GM12878 (cell line): ENCODE measurements at regions not wholly inside any gene's neighbourhood (a gene's known extent, or its start where the extent isn't known, plus 50 kb on each side); places are given as distances from the start of the nearest gene placed in this dataset.

Source experiments
- ATAC-seq: fragments of 200-7000 bp; cut with Tn5 transposase; 3 replicates; pipeline ENCODE4 v1.9.1; 2020; ENCODE audit warnings: mild to moderate bottlenecking, moderate library complexity
- BruUV-seq: library from RNA; stranded (reverse); fragments of 400-500 nt; replicated peaks from 2 replicates; lab custom pipeline; 2021; lab: Mats Ljungman, UMichigan
- CTCF ChIA-PET: fragments of 300-600 bp; sonication (Branson Sonifier 250); formaldehyde crosslinking; extraction: SDS; loops from one replicate; lab custom pipeline; 2021; ENCODE audit warnings: inconsistent platforms; lab: Yijun Ruan, JAX
- POLR2A ChIA-PET: fragments of 350-600 bp; formaldehyde crosslinking; extraction: SDS; loops from one replicate; lab custom pipeline; 2021; ENCODE audit warnings: inconsistent platforms; lab: Charles Lee
- RAD21 ChIA-PET: fragments of 300-600 bp; sonication (Branson Sonifier 250); formaldehyde crosslinking; loops from one replicate; lab custom pipeline; 2023; ENCODE audit warnings: antibody characterized with exemption; ENCODE audit not compliant: unreplicated experiment; lab: Charles Lee
- SMC1A ChIA-PET: fragments of 300-600 bp; sonication (Branson Sonifier 250); formaldehyde crosslinking; loops from one replicate; lab custom pipeline; 2023; ENCODE audit not compliant: unreplicated experiment, uncharacterized antibody; lab: Charles Lee
- DNase-seq: peaks from one replicate; pipeline ENCODE4 v3.0.0-alpha.2; 2011; ENCODE audit warnings: low read depth, low spot score
- FAIRE-seq: peaks from 3 replicates; lab custom pipeline; 2011; peaks lifted over from hg19 to GRCh38; lab: Jason Lieb, UNC
- H2AFZ ChIP-seq: 2 replicates; pipeline ENCODE4 v1.6.0; 2011; ENCODE audit warnings: low read depth, low read length, control low read depth; ENCODE audit not compliant: control insufficient read depth
- H3K27ac ChIP-seq: 2 replicates; pipeline ENCODE4 v1.5.1; 2011; ENCODE audit warnings: control low read depth; ENCODE audit not compliant: control insufficient read depth, insufficient read depth
- H3K27me3 ChIP-seq, 2 experiments: replicated peaks in 1 of 2; 2 replicates each; pipeline versions ENCODE4 v1.6.0 to v1.6.1; 2011; ENCODE audit warnings: low read length in 1 of 2; ENCODE audit not compliant: control insufficient read depth in 2 of 2, insufficient read depth in 2 of 2
- H3K36me3 ChIP-seq, 2 experiments: 2 replicates each; pipeline ENCODE4 v1.5.1; 2011; ENCODE audit warnings: low read length in 1 of 2; ENCODE audit not compliant: control insufficient read depth in 2 of 2, insufficient read depth in 2 of 2
- H3K4me1 ChIP-seq: 2 replicates; pipeline ENCODE4 v1.6.1; 2011; ENCODE audit warnings: mild to moderate bottlenecking, low read length, moderate library complexity, mixed read lengths; ENCODE audit not compliant: control insufficient read depth, insufficient read depth
- H3K4me2 ChIP-seq: 2 replicates; pipeline ENCODE4 v1.6.0; 2011; ENCODE audit warnings: control low read depth; ENCODE audit not compliant: control insufficient read depth, insufficient read depth
- H3K4me3 ChIP-seq: fragments of 200-600 bp; sonication (generic); 2 replicates; pipeline ENCODE4 v1.5.1; 2016
- H3K79me2 ChIP-seq: 2 replicates; pipeline ENCODE4 v1.6.0; 2011; ENCODE audit warnings: low read length; ENCODE audit not compliant: control insufficient read depth, insufficient read depth
- H3K9ac ChIP-seq: 2 replicates; pipeline ENCODE4 v1.8.0; 2011; ENCODE audit warnings: low read length, control low read depth, mixed read lengths; ENCODE audit not compliant: control insufficient read depth, insufficient read depth
- H3K9me3 ChIP-seq: replicated peaks from 3 replicates; pipeline ENCODE4 v1.5.1; 2011; ENCODE audit warnings: mild to moderate bottlenecking, low read length; ENCODE audit not compliant: control insufficient read depth, insufficient read depth
- H4K20me1 ChIP-seq: 2 replicates; pipeline ENCODE4 v1.6.0; 2011; ENCODE audit not compliant: control insufficient read depth, insufficient read depth
- CBFB ChIP-seq: IDR thresholded peaks from 2 replicates; pipeline ENCODE4 v1.6.1; 2016; ENCODE audit warnings: antibody characterized with exemption, low read depth
- SREBF2 ChIP-seq: IDR thresholded peaks from 2 replicates; pipeline ENCODE4 v1.6.1; 2012; ENCODE audit warnings: mild to moderate bottlenecking, low read length
- ZBTB11 ChIP-seq: fragments of 450-650 bp; formaldehyde crosslinking; IDR thresholded peaks from 2 replicates; pipeline ENCODE4 v1.5.0; 2022; ENCODE audit warnings: mild to moderate bottlenecking, missing genetic modification characterization
- ZNF274 ChIP-seq: IDR thresholded peaks from one replicate; pipeline ENCODE4 v1.8.0; 2011; ENCODE audit not compliant: insufficient read length, insufficient read depth
- WGBS: methylation state at CpG from one replicate; pipeline ENCODE4 v1.1.6; 2016; ENCODE audit warnings: low lambda C conversion rate; ENCODE audit not compliant: insufficient replicate concordance, insufficient coverage; ENCODE audit errors: missing lambda C conversion rate; 5-methylcytosine and 5-hydroxymethylcytosine counted together
- in situ Hi-C: fragments of 300-500 bp; cut with MboI; formaldehyde crosslinking; loops from 9 replicates; pipeline ENCODE4 v1.14.3; 2018; ENCODE audit warnings: mixed read lengths
- intact Hi-C: fragments of 100-400 bp; cut with micrococcal nuclease; formaldehyde crosslinking; loops from one replicate; pipeline ENCODE4 v1.14.2; 2022; ENCODE audit not compliant: unreplicated experiment
- TF ChIP-seq, protein P1 (sequence below): fragments of 450-650 bp; IDR thresholded peaks from 2 replicates; pipeline ENCODE4 v1.6.1; 2017; ENCODE audit warnings: mild to moderate bottlenecking, moderate library complexity
- TF ChIP-seq, protein P2 (sequence below): IDR thresholded peaks from 2 replicates; pipeline ENCODE4 v1.6.1; 2012; ENCODE audit warnings: low read length, inconsistent platforms

GRCh38 chr2:234306426-234307173 is 190.3 kb downstream of the ARL4C start:
- H3K4me3 ChIP-seq: no peak overlapping the region
- H2AFZ ChIP-seq: no peak overlapping the region
- ChIA-PET RAD21 (no interaction called here), POLR2A (interaction anchor here (1.8 kb wide), 1 partner anchor 13 kb away, joined by 4 read pairs; no protein-coding TSS in a partner anchor), SMC1A (interaction anchor here (2.4 kb wide), 1 partner anchor 15 kb away, joined by 9 read pairs; no protein-coding TSS in a partner anchor), CTCF (interaction anchor here (1.1 kb wide), 1 partner anchor 17 kb away, joined by 3 read pairs; no protein-coding TSS in a partner anchor)
- H3K9ac ChIP-seq: no peak overlapping the region
- FAIRE-seq (no peak), ATAC-seq (no peak), DNase-seq (no peak)
- WGBS: 72% methylated on average over 9 of the region's 9 CpGs
- peaks cover 6% of the 10 kb centered on the region; the same call in 1 of the 2 replicates for H3K4me1 ChIP-seq
- H3K4me2 ChIP-seq: no peak overlapping the region
- H3K27ac ChIP-seq: no peak overlapping the region
- H3K79me2 ChIP-seq: no peaks in the 10 kb centered on the region
- no TSS peak for BruUV-seq
- TF ChIP-seq, protein P1, sequence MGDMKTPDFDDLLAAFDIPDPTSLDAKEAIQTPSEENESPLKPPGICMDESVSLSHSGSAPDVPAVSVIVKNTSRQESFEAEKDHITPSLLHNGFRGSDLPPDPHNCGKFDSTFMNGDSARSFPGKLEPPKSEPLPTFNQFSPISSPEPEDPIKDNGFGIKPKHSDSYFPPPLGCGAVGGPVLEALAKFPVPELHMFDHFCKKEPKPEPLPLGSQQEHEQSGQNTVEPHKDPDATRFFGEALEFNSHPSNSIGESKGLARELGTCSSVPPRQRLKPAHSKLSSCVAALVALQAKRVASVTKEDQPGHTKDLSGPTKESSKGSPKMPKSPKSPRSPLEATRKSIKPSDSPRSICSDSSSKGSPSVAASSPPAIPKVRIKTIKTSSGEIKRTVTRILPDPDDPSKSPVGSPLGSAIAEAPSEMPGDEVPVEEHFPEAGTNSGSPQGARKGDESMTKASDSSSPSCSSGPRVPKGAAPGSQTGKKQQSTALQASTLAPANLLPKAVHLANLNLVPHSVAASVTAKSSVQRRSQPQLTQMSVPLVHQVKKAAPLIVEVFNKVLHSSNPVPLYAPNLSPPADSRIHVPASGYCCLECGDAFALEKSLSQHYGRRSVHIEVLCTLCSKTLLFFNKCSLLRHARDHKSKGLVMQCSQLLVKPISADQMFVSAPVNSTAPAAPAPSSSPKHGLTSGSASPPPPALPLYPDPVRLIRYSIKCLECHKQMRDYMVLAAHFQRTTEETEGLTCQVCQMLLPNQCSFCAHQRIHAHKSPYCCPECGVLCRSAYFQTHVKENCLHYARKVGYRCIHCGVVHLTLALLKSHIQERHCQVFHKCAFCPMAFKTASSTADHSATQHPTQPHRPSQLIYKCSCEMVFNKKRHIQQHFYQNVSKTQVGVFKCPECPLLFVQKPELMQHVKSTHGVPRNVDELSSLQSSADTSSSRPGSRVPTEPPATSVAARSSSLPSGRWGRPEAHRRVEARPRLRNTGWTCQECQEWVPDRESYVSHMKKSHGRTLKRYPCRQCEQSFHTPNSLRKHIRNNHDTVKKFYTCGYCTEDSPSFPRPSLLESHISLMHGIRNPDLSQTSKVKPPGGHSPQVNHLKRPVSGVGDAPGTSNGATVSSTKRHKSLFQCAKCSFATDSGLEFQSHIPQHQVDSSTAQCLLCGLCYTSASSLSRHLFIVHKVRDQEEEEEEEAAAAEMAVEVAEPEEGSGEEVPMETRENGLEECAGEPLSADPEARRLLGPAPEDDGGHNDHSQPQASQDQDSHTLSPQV: no peak
- TF ChIP-seq CBFB: no peak
- TF ChIP-seq, protein P2, sequence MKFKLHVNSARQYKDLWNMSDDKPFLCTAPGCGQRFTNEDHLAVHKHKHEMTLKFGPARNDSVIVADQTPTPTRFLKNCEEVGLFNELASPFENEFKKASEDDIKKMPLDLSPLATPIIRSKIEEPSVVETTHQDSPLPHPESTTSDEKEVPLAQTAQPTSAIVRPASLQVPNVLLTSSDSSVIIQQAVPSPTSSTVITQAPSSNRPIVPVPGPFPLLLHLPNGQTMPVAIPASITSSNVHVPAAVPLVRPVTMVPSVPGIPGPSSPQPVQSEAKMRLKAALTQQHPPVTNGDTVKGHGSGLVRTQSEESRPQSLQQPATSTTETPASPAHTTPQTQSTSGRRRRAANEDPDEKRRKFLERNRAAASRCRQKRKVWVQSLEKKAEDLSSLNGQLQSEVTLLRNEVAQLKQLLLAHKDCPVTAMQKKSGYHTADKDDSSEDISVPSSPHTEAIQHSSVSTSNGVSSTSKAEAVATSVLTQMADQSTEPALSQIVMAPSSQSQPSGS: no peak
- no peak for TF ChIP-seq ZNF274
- TF ChIP-seq ZBTB11 (CRISPR knock-in tag): no peak
- TF ChIP-seq SREBF2: no peak
- H4K20me1 ChIP-seq: no peaks in the 10 kb centered on the region
- H3K36me3 ChIP-seq: no peaks in the 10 kb centered on the region
- no peaks in the 10 kb centered on the region for H3K27me3 ChIP-seq
- no peaks in the 10 kb centered on the region; the same call in 2 of the 3 replicates for H3K9me3 ChIP-seq
- in situ Hi-C loops: loop anchor here (5.0 kb wide), 1 partner anchor 181 kb away; no protein-coding TSS in a partner anchor
- intact Hi-C loops: no loop called here
